Trophoblast cell (in vitro differentiated cells and primary cell): ENCODE measurements at regions not wholly inside any gene's neighbourhood (a gene's known extent, or its start where the extent isn't known, plus 50 kb on each side); places are given as distances from the start of the nearest gene placed in this dataset.

Experiments
- DNase-seq, 2 donors: peaks; one replicate each; pipeline ENCODE4 v3.0.0-alpha.2; 2016
- H2AFZ ChIP-seq: 2 replicates; pipeline ENCODE4 v1.6.1; 2013; ENCODE audit warnings: low read length, moderate library complexity, mild to moderate bottlenecking; ENCODE audit not compliant: insufficient read depth, poor library complexity
- H2AK5ac ChIP-seq: 2 replicates; pipeline ENCODE4 v1.6.1; 2013; ENCODE audit warnings: mild to moderate bottlenecking, low read length
- H2BK120ac ChIP-seq: 2 replicates; pipeline ENCODE4 v1.6.1; 2013; ENCODE audit warnings: low read length, mild to moderate bottlenecking, moderate library complexity; ENCODE audit not compliant: insufficient read depth, poor library complexity
- H2BK12ac ChIP-seq: 2 replicates; pipeline ENCODE4 v1.6.1; 2013; ENCODE audit warnings: mild to moderate bottlenecking, low read length, moderate library complexity
- H2BK5ac ChIP-seq: 2 replicates; pipeline ENCODE4 v1.6.1; 2013; ENCODE audit warnings: low read length, low read depth, moderate library complexity, mild to moderate bottlenecking; ENCODE audit not compliant: poor library complexity
- H3K14ac ChIP-seq: 2 replicates; pipeline ENCODE4 v1.6.1; 2013; ENCODE audit warnings: mild to moderate bottlenecking, low read length
- H3K18ac ChIP-seq: 2 replicates; pipeline ENCODE4 v1.6.1; 2013; ENCODE audit warnings: mild to moderate bottlenecking, low read length
- H3K23ac ChIP-seq: 2 replicates; pipeline ENCODE4 v1.6.1; 2013; ENCODE audit warnings: low read length
- H3K27ac ChIP-seq: 2 replicates; pipeline ENCODE4 v1.5.1; 2013; ENCODE audit warnings: low read depth, mild to moderate bottlenecking, inconsistent platforms, low read length, moderate library complexity
- H3K27me3 ChIP-seq: 2 replicates; pipeline ENCODE4 v1.6.1; 2013; ENCODE audit warnings: inconsistent platforms, mild to moderate bottlenecking, low read length, moderate library complexity; ENCODE audit not compliant: insufficient read depth
- H3K36me3 ChIP-seq, 2 experiments: 1 replicate in 1 of 2; 2 replicates in 1 of 2; pipeline ENCODE4 v1.6.1; 2013; ENCODE audit warnings: low read length in 2 of 2, mild to moderate bottlenecking in 2 of 2, moderate library complexity in 1 of 2; ENCODE audit not compliant: insufficient read depth in 2 of 2, control insufficient read depth in 1 of 2
- H3K4ac ChIP-seq: 2 replicates; pipeline ENCODE4 v1.6.1; 2013; ENCODE audit warnings: low read depth, mild to moderate bottlenecking, low read length, moderate library complexity
- H3K4me1 ChIP-seq, 2 experiments: 1 replicate in 1 of 2; 2 replicates in 1 of 2; pipeline ENCODE4 v1.6.1; 2013; ENCODE audit warnings: low read length in 2 of 2, mild to moderate bottlenecking in 2 of 2, moderate library complexity in 1 of 2; ENCODE audit not compliant: insufficient read depth in 2 of 2, control insufficient read depth in 1 of 2
- H3K4me2 ChIP-seq: 2 replicates; pipeline ENCODE4 v1.6.1; 2013; ENCODE audit warnings: inconsistent platforms, mild to moderate bottlenecking, low read length, moderate library complexity
- H3K4me3 ChIP-seq: 2 replicates; pipeline ENCODE4 v1.5.1; 2013; ENCODE audit warnings: mild to moderate bottlenecking, low read depth, low read length, inconsistent platforms
- H3K79me1 ChIP-seq: one replicate; pipeline ENCODE4 v1.6.1; 2013; ENCODE audit warnings: low read length
- H3K79me2 ChIP-seq: 2 replicates; pipeline ENCODE4 v1.6.1; 2013; ENCODE audit warnings: low read length, mild to moderate bottlenecking; ENCODE audit not compliant: control insufficient read depth, insufficient read depth, poor library complexity
- H3K9ac ChIP-seq: 2 replicates; pipeline ENCODE4 v1.6.1; 2013; ENCODE audit warnings: mild to moderate bottlenecking, low read length
- H3K9me3 ChIP-seq: 2 replicates; pipeline ENCODE4 v1.6.1; 2013; ENCODE audit warnings: low read depth, mild to moderate bottlenecking, control low read depth, inconsistent platforms, low read length; ENCODE audit not compliant: insufficient read depth
- H4K12ac ChIP-seq: 2 replicates; pipeline ENCODE4 v1.6.1; 2013; ENCODE audit warnings: low read depth, mild to moderate bottlenecking, low read length, moderate library complexity
- H4K8ac ChIP-seq: 2 replicates; pipeline ENCODE4 v1.6.1; 2013; ENCODE audit warnings: low read depth, mild to moderate bottlenecking, low read length, moderate library complexity
- H4K91ac ChIP-seq: one replicate; pipeline ENCODE4 v1.6.1; 2013; ENCODE audit warnings: low read depth, mild to moderate bottlenecking, low read length, moderate library complexity
- WGBS: extraction: QIAGEN DNeasy Blood & Tissue Kit; methylation state at CpG from one replicate; pipeline ENCODE4 v1.1.7; 2013; ENCODE audit warnings: missing lambda C conversion rate; ENCODE audit not compliant: insufficient read length, insufficient coverage; ENCODE audit errors: extremely low coverage; 5-methylcytosine and 5-hydroxymethylcytosine counted together

GRCh38 chr2:6650311-6650710 lies 215.4 kb downstream of the CMPK2 start:
- H4K91ac ChIP-seq: no peak overlapping the region
- H2BK12ac ChIP-seq: no peak overlapping the region
- H3K9ac ChIP-seq: no peak overlapping the region
- no peak overlapping the region for H3K18ac ChIP-seq
- H3K27me3 ChIP-seq: no peaks in the 10 kb centered on the region
- no peak overlapping the region for H2AFZ ChIP-seq
- H3K4me1 ChIP-seq: peaks cover 7 to 13% of the 10 kb centered on the region in 2 experiments
- no peak overlapping the region for H2BK120ac ChIP-seq
- H3K4ac ChIP-seq: no peak overlapping the region
- no peaks in the 10 kb centered on the region for H3K79me1 ChIP-seq
- WGBS: no CpG with 5 or more reads among the region's 5 CpGs
- no peak overlapping the region for H3K4me3 ChIP-seq
- no peak overlapping the region for H3K27ac ChIP-seq
- no peak overlapping the region for H2BK5ac ChIP-seq
- peaks cover 1% of the 10 kb centered on the region for H3K9me3 ChIP-seq
- H3K4me2 ChIP-seq: no peak overlapping the region
- H3K23ac ChIP-seq: no peak overlapping the region
- H3K79me2 ChIP-seq: no peaks in the 10 kb centered on the region
- no peak overlapping the region for H2AK5ac ChIP-seq
- H3K14ac ChIP-seq: no peak overlapping the region
- DNase-seq: no peak
- no peak overlapping the region for H4K8ac ChIP-seq
- no peak overlapping the region for H4K12ac ChIP-seq
- no peaks in the 10 kb centered on the region for H3K36me3 ChIP-seq

- H4K91ac ChIP-seq: no peak overlapping the region
- H2AFZ ChIP-seq: no peak overlapping the region
- peak; percentile 51 to 86 for DNase-seq
- no peak overlapping the region for H2BK5ac ChIP-seq
- H3K27me3 ChIP-seq: no peaks in the 10 kb centered on the region
- no peak overlapping the region for H3K9ac ChIP-seq
- WGBS: no CpG with 5 or more reads among the region's 2 CpGs
- no peak overlapping the region for H2BK12ac ChIP-seq
- H3K4me3 ChIP-seq: no peak overlapping the region
- no peaks in the 10 kb centered on the region for H3K79me2 ChIP-seq
- H3K36me3 ChIP-seq: no peaks in the 10 kb centered on the region
- peaks cover 7 to 13% of the 10 kb centered on the region in 2 experiments for H3K4me1 ChIP-seq
- no peak overlapping the region for H3K4ac ChIP-seq
- no peak overlapping the region for H3K18ac ChIP-seq
- H3K4me2 ChIP-seq: no peak overlapping the region
- H3K27ac ChIP-seq: no peak overlapping the region
- no peak overlapping the region for H2AK5ac ChIP-seq
- H4K12ac ChIP-seq: no peak overlapping the region
- H3K14ac ChIP-seq: no peak overlapping the region
- no peaks in the 10 kb centered on the region for H3K79me1 ChIP-seq
- peaks cover 1% of the 10 kb centered on the region for H3K9me3 ChIP-seq
- no peak overlapping the region for H3K23ac ChIP-seq
- no peak overlapping the region for H2BK120ac ChIP-seq
- H4K8ac ChIP-seq: no peak overlapping the region
Measured at GRCh38 chr2:6652251-6652650, 213.5 kb downstream of the CMPK2 start.

GRCh38 chr2:6653281-6653750 lies 212.4 kb downstream of the CMPK2 start:
- Histone ChIP-seq H3K4me3 (no peak overlapping the region), H3K79me2 (no peaks in the 10 kb centered on the region), H2BK120ac (no peak overlapping the region), H2AK5ac (no peak overlapping the region), H3K27ac (no peak overlapping the region), H4K91ac (no peak overlapping the region), H4K8ac (no peak overlapping the region), H3K23ac (no peak overlapping the region), H3K4ac (no peak overlapping the region), H3K14ac (no peak overlapping the region), H3K79me1 (no peaks in the 10 kb centered on the region), H2BK12ac (no peak overlapping the region), H3K36me3 (no peaks in the 10 kb centered on the region), H3K4me2 (no peak overlapping the region), H4K12ac (no peak overlapping the region), H3K9me3 (peaks cover 1% of the 10 kb centered on the region), H2BK5ac (no peak overlapping the region), H3K4me1 (peaks cover 7 to 13% of the 10 kb centered on the region in 2 experiments), H3K27me3 (no peaks in the 10 kb centered on the region), H3K18ac (no peak overlapping the region), H2AFZ (no peak overlapping the region), H3K9ac (no peak overlapping the region)
- peak in 1 of 2 donors; percentile 15 for DNase-seq
- WGBS: no CpG with 5 or more reads among the region's 7 CpGs

GRCh38 chr2:6654279-6654678 lies 211.4 kb downstream of the CMPK2 start:
- no peak overlapping the region for H3K4me2 ChIP-seq
- no peak overlapping the region for H3K14ac ChIP-seq
- WGBS: no CpG with 5 or more reads among the region's 5 CpGs
- no peaks in the 10 kb centered on the region for H3K36me3 ChIP-seq
- no peaks in the 10 kb centered on the region for H3K79me2 ChIP-seq
- DNase-seq: peak; percentile 25 to 88
- H2BK5ac ChIP-seq: no peak overlapping the region
- H2BK12ac ChIP-seq: no peak overlapping the region
- H4K8ac ChIP-seq: no peak overlapping the region
- no peak overlapping the region for H3K18ac ChIP-seq
- H3K27me3 ChIP-seq: no peaks in the 10 kb centered on the region
- H2BK120ac ChIP-seq: no peak overlapping the region
- no peak overlapping the region for H3K4ac ChIP-seq
- H3K27ac ChIP-seq: no peak overlapping the region
- H4K12ac ChIP-seq: no peak overlapping the region
- no peak overlapping the region for H3K4me3 ChIP-seq
- peaks cover 7 to 13% of the 10 kb centered on the region in 2 experiments for H3K4me1 ChIP-seq
- no peak overlapping the region for H4K91ac ChIP-seq
- no peaks in the 10 kb centered on the region for H3K79me1 ChIP-seq
- H3K9me3 ChIP-seq: peaks cover 1% of the 10 kb centered on the region
- no peak overlapping the region for H2AFZ ChIP-seq
- H3K23ac ChIP-seq: no peak overlapping the region
- no peak overlapping the region for H3K9ac ChIP-seq
- H2AK5ac ChIP-seq: no peak overlapping the region
